C4-2B (cell line): ENCODE measurements at regions not wholly inside any gene's neighbourhood (a gene's known extent, or its start where the extent isn't known, plus 50 kb on each side); places are given as distances from the start of the nearest gene placed in this dataset.

Experiments
- ZFX ChIP-seq: fragments of 450-650 bp; IDR thresholded peaks from 2 replicates; pipeline ENCODE4 v1.6.1; 2017
- TF ChIP-seq, protein P1 (sequence below): fragments of 450-650 bp; conservative IDR thresholded peaks from 2 replicates; pipeline ENCODE4 v1.5.1; 2017; ENCODE audit warnings: mild to moderate bottlenecking

DNA sequence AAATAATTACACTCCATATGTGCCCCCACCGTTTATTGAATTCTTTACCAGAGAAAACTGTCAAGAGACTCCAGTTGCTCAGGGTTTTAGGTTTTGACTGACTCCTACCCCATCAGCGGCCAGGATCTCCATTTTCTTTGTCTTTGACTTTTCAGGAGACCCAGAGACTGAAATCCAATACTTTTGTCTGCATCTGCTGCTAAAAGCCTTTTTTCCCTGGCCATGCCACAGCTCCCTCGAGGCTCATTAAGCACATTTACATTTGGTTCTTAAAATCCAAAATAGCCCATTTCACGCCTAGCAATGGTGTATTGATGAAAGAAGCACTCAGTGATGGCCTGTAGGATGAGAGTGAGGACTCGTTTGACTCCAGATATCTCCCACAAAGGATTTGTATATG, 332.6 kb upstream of the ACVR2A start:
- TF ChIP-seq, protein P1, sequence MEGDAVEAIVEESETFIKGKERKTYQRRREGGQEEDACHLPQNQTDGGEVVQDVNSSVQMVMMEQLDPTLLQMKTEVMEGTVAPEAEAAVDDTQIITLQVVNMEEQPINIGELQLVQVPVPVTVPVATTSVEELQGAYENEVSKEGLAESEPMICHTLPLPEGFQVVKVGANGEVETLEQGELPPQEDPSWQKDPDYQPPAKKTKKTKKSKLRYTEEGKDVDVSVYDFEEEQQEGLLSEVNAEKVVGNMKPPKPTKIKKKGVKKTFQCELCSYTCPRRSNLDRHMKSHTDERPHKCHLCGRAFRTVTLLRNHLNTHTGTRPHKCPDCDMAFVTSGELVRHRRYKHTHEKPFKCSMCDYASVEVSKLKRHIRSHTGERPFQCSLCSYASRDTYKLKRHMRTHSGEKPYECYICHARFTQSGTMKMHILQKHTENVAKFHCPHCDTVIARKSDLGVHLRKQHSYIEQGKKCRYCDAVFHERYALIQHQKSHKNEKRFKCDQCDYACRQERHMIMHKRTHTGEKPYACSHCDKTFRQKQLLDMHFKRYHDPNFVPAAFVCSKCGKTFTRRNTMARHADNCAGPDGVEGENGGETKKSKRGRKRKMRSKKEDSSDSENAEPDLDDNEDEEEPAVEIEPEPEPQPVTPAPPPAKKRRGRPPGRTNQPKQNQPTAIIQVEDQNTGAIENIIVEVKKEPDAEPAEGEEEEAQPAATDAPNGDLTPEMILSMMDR: no peak
- TF ChIP-seq ZFX: no peak
